ENCODE measurements at regions not wholly inside any gene's neighbourhood (a gene's known extent, or its start where the extent isn't known, plus 50 kb on each side); places are given as distances from the start of the nearest gene placed in this dataset.

DNA sequence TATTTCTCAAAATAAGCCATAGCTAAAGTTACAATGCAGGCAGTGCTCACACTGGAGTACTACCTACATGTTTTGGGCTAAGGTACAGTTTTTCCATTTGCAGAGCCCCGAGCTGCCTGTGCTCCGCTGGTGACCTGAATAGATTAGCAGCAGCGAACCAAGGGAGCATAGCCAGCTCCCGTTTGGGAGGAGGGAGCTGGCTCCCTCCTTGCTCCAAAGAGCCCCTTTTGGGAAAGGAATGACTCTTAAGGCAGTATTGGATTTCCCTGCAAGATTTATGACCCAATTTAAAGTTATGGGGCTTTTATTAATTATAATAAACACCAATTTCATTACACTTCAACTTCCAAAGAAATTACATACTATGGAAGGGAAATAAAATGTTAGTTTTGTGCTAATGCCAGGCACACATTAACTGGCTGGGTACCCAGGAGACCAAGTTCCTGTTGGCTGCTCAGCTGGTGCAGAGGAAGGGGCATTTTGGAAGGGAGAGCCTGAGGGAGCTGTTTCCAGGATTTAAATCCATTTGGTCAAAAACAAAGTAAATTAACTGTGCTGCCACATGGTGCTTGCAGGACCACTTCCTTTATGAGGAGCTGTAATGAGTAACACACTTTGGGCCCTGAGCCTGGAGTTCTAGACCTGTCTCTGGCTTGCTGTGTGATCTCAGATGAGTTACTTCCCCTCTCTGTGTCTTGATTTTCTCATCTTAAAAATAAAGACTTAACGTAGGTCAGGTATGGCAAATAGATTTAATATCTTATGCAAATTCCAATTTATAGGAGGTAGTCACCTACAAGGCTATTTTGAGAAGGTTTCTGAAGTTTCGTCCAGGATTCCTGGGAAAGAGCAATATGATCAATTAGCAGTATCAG, 362.1 kb upstream of the CCL2 start:
- TF ChIP-seq, protein P1, sequence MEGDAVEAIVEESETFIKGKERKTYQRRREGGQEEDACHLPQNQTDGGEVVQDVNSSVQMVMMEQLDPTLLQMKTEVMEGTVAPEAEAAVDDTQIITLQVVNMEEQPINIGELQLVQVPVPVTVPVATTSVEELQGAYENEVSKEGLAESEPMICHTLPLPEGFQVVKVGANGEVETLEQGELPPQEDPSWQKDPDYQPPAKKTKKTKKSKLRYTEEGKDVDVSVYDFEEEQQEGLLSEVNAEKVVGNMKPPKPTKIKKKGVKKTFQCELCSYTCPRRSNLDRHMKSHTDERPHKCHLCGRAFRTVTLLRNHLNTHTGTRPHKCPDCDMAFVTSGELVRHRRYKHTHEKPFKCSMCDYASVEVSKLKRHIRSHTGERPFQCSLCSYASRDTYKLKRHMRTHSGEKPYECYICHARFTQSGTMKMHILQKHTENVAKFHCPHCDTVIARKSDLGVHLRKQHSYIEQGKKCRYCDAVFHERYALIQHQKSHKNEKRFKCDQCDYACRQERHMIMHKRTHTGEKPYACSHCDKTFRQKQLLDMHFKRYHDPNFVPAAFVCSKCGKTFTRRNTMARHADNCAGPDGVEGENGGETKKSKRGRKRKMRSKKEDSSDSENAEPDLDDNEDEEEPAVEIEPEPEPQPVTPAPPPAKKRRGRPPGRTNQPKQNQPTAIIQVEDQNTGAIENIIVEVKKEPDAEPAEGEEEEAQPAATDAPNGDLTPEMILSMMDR (IDR thresholded peaks at IDR 0.05; ENCODE audit: unreplicated experiment), result no peak
- H3K9me3 Mint-ChIP-seq (ENCODE audit: unreplicated experiment), result no peaks in the 10 kb centered on the region
- DNase-seq (ENCODE audit: low spot score), result no peak

GRCh38 chr17:33895491-33895890, 359.6 kb upstream of the CCL2 start:
- TF ChIP-seq, protein P1 (IDR thresholded peaks at IDR 0.05; ENCODE audit: unreplicated experiment), result no peak
- Mint-ChIP-seq H3K36me3 (ENCODE audit: low read depth, unreplicated experiment) (no peaks in the 10 kb centered on the region), H3K4me3 (ENCODE audit: unreplicated experiment) (no peak overlapping the region), H3K9me3 (ENCODE audit: unreplicated experiment) (no peaks in the 10 kb centered on the region), H3K4me1 (ENCODE audit: unreplicated experiment) (no peaks in the 10 kb centered on the region), H3K27ac (ENCODE audit: unreplicated experiment) (no peak overlapping the region), H3K27me3 (ENCODE audit: unreplicated experiment) (no peaks in the 10 kb centered on the region)
- no peak for DNase-seq (ENCODE audit: low spot score)

More for the DNA sequence above, 362.1 kb upstream of the CCL2 start:
- Mint-ChIP-seq H3K27me3 (ENCODE audit: unreplicated experiment) (no peaks in the 10 kb centered on the region), H3K27ac (ENCODE audit: unreplicated experiment) (no peak overlapping the region), H3K4me1 (ENCODE audit: unreplicated experiment) (no peaks in the 10 kb centered on the region), H3K4me3 (ENCODE audit: unreplicated experiment) (no peak overlapping the region), H3K36me3 (ENCODE audit: low read depth, unreplicated experiment) (no peaks in the 10 kb centered on the region)

- H3K27ac Mint-ChIP-seq (ENCODE audit: unreplicated experiment), result no peak overlapping the region
These were observed 358.8 kb upstream of the CCL2 start for GRCh38 chr17:33896263-33896662.

DNA sequence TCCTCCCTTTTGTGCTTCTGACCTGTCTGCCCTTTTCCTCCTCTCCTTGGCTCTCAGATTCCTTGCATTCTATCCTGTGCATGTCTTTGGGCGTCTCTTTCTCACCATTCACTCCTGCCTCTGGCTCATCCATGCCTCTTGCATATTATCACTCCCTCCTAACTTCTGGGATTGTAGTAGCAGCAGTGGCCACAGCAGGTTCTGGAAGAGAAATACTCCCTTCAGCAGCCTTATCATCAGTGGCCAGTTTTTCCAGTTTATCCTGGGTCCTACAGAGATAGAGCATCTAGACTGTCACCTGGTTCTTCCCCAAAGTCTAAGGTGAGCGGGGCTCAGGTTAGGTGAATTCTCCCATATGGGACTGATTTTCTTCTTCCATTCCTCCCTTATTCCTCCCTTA, 354.0 kb upstream of the CCL2 start:
- no peak for DNase-seq (ENCODE audit: low spot score)
- no peak overlapping the region for H3K27ac Mint-ChIP-seq (ENCODE audit: unreplicated experiment)
- TF ChIP-seq, protein P1 (IDR thresholded peaks at IDR 0.05; ENCODE audit: unreplicated experiment), result no peak

More at GRCh38 chr17:33896263-33896662, 358.8 kb upstream of the CCL2 start:
- TF ChIP-seq, protein P1 (IDR thresholded peaks at IDR 0.05; ENCODE audit: unreplicated experiment), result no peak
- H3K4me3 Mint-ChIP-seq (ENCODE audit: unreplicated experiment), result no peak overlapping the region
- no peaks in the 10 kb centered on the region for H3K9me3 Mint-ChIP-seq (ENCODE audit: unreplicated experiment)
- no peaks in the 10 kb centered on the region for H3K4me1 Mint-ChIP-seq (ENCODE audit: unreplicated experiment)
- no peaks in the 10 kb centered on the region for H3K27me3 Mint-ChIP-seq (ENCODE audit: unreplicated experiment)
- H3K36me3 Mint-ChIP-seq (ENCODE audit: low read depth, unreplicated experiment), result no peaks in the 10 kb centered on the region
- no peak for DNase-seq (ENCODE audit: low spot score)

GRCh38 chr17:33902901-33903449, 352.1 kb upstream of the CCL2 start:
- Mint-ChIP-seq H3K4me1 (ENCODE audit: unreplicated experiment) (no peaks in the 10 kb centered on the region), H3K27ac (ENCODE audit: unreplicated experiment) (no peak overlapping the region), H3K9me3 (ENCODE audit: unreplicated experiment) (no peaks in the 10 kb centered on the region), H3K27me3 (ENCODE audit: unreplicated experiment) (peaks cover 2% of the 10 kb centered on the region), H3K4me3 (ENCODE audit: unreplicated experiment) (no peak overlapping the region), H3K36me3 (ENCODE audit: low read depth, unreplicated experiment) (no peaks in the 10 kb centered on the region)
- DNase-seq (ENCODE audit: low spot score), result no peak
- TF ChIP-seq, protein P1 (IDR thresholded peaks at IDR 0.05; ENCODE audit: unreplicated experiment), result no peak

More for the DNA sequence above, 354.0 kb upstream of the CCL2 start:
- no peak overlapping the region for H3K4me3 Mint-ChIP-seq (ENCODE audit: unreplicated experiment)
- no peaks in the 10 kb centered on the region for H3K4me1 Mint-ChIP-seq (ENCODE audit: unreplicated experiment)
- H3K36me3 Mint-ChIP-seq (ENCODE audit: low read depth, unreplicated experiment), result no peaks in the 10 kb centered on the region
- H3K9me3 Mint-ChIP-seq (ENCODE audit: unreplicated experiment), result no peaks in the 10 kb centered on the region
- peaks cover 2% of the 10 kb centered on the region for H3K27me3 Mint-ChIP-seq (ENCODE audit: unreplicated experiment)
